HEK293 (cell line): ENCODE measurements at regions not wholly inside any gene's neighbourhood (a gene's known extent, or its start where the extent isn't known, plus 50 kb on each side); places are given as distances from the start of the nearest gene placed in this dataset.

Source experiments
- CTCF ChIA-PET: fragments of 350-600 bp; formaldehyde crosslinking; extraction: SDS; loops from one replicate; lab custom pipeline; 2021; ENCODE audit warnings: antibody characterized with exemption; lab: Yijun Ruan, JAX
- POLR2A ChIA-PET: fragments of 300-600 bp; formaldehyde crosslinking; extraction: SDS; loops from one replicate; lab custom pipeline; 2020; ENCODE audit warnings: antibody characterized with exemption, inconsistent platforms; lab: Yijun Ruan, JAX
- H3K27ac ChIP-seq: fragments of 200-500 bp; sonication (Bioruptor generic); 2 replicates; pipeline ENCODE4 v1.5.1; 2014; ENCODE audit warnings: low read depth, low read length, control low read depth, inconsistent platforms; ENCODE audit errors: extremely low read depth
- H3K36me3 ChIP-seq, 2 experiments: fragments of 200-500 bp in 1 of 2; sonication (Bioruptor generic) in 1 of 2; 1 replicate in 1 of 2; 2 replicates in 1 of 2; pipeline ENCODE4 v1.5.1; 2014 to 2017; ENCODE audit warnings: inconsistent platforms in 2 of 2, low read length in 2 of 2; ENCODE audit not compliant: control insufficient read depth in 2 of 2, insufficient read depth in 1 of 2
- H3K4me1 ChIP-seq: fragments of 200-500 bp; sonication (Bioruptor generic); 2 replicates; pipeline ENCODE4 v1.5.1; 2014; ENCODE audit warnings: mild to moderate bottlenecking, low read length, inconsistent platforms; ENCODE audit not compliant: control insufficient read depth, insufficient read depth
- H3K4me3 ChIP-seq: 2 replicates; pipeline ENCODE4 v1.5.1; 2011; ENCODE audit warnings: low read depth, mild to moderate bottlenecking, control low read depth, low read length, moderate library complexity
- H3K9me3 ChIP-seq: fragments of 200-500 bp; sonication (Bioruptor generic); 2 replicates; pipeline ENCODE4 v1.5.1; 2014; ENCODE audit warnings: low read depth, low read length, inconsistent platforms; ENCODE audit not compliant: control insufficient read depth, insufficient read depth
- BCL11B ChIP-seq: fragments of 450-650 bp; formaldehyde crosslinking; IDR thresholded peaks from 2 replicates; pipeline ENCODE4 v1.5.1; 2016; ENCODE audit warnings: low read depth, missing biosample characterization, missing genetic modification characterization
- HOXC10 ChIP-seq: sonication (generic); formaldehyde crosslinking; IDR thresholded peaks from 2 replicates; pipeline ENCODE4 v1.8.1; 2023; ENCODE audit warnings: mild to moderate bottlenecking, missing genetic modification reagents
- SALL2 ChIP-seq: fragments of 450-650 bp; formaldehyde crosslinking; IDR thresholded peaks from 2 replicates; pipeline ENCODE4 v1.5.0; 2017; ENCODE audit warnings: missing biosample characterization, mild to moderate bottlenecking, missing genetic modification characterization, borderline replicate concordance
- SCRT2 ChIP-seq: fragments of 450-650 bp; formaldehyde crosslinking; IDR thresholded peaks from 2 replicates; pipeline ENCODE4 v1.5.1; 2016; ENCODE audit warnings: missing biosample characterization, missing genetic modification characterization
- SETDB1 ChIP-seq: IDR thresholded peaks from one replicate; pipeline ENCODE4 v1.6.1; 2017; ENCODE audit warnings: mild to moderate bottlenecking, low read length, moderate library complexity, mixed read lengths; ENCODE audit not compliant: insufficient read length
- ZBTB17 ChIP-seq: fragments of 450-650 bp; formaldehyde crosslinking; IDR thresholded peaks from 2 replicates; pipeline ENCODE4 v1.5.1; 2016; ENCODE audit warnings: missing biosample characterization, missing genetic modification characterization
- ZBTB20 ChIP-seq: fragments of 450-650 bp; formaldehyde crosslinking; IDR thresholded peaks from 2 replicates; pipeline ENCODE4 v1.5.1; 2016; ENCODE audit warnings: missing biosample characterization, missing genetic modification characterization
- ZFP69B ChIP-seq: fragments of 450-650 bp; formaldehyde crosslinking; IDR thresholded peaks from 2 replicates; pipeline ENCODE4 v1.5.1; 2016; ENCODE audit warnings: missing biosample characterization, missing genetic modification characterization
- ZNF169 ChIP-seq: fragments of 450-650 bp; formaldehyde crosslinking; IDR thresholded peaks from 2 replicates; pipeline ENCODE4 v1.5.1; 2016; ENCODE audit warnings: missing biosample characterization, missing genetic modification characterization
- ZNF19 ChIP-seq: fragments of 450-650 bp; formaldehyde crosslinking; IDR thresholded peaks from 2 replicates; pipeline ENCODE4; 2016; ENCODE audit warnings: missing biosample characterization, missing genetic modification characterization, low read depth
- ZNF239 ChIP-seq: fragments of 450-650 bp; formaldehyde crosslinking; IDR thresholded peaks from 2 replicates; pipeline ENCODE4 v1.5.1; 2016; ENCODE audit warnings: missing biosample characterization, missing genetic modification characterization
- ZNF302 ChIP-seq: fragments of 450-650 bp; formaldehyde crosslinking; IDR thresholded peaks from 2 replicates; pipeline ENCODE4 v1.5.1; 2016; ENCODE audit warnings: missing biosample characterization, missing genetic modification characterization, low read depth
- ZNF404 ChIP-seq: fragments of 450-650 bp; formaldehyde crosslinking; IDR thresholded peaks from 2 replicates; pipeline ENCODE4 v1.5.1; 2017; ENCODE audit warnings: missing biosample characterization, missing genetic modification characterization
- ZNF48 ChIP-seq: fragments of 450-650 bp; formaldehyde crosslinking; IDR thresholded peaks from 2 replicates; pipeline ENCODE4 v1.5.1; 2016; ENCODE audit warnings: missing biosample characterization, missing genetic modification characterization
- ZNF792 ChIP-seq: fragments of 450-650 bp; formaldehyde crosslinking; IDR thresholded peaks from 2 replicates; pipeline ENCODE4 v1.5.1; 2016; ENCODE audit warnings: missing biosample characterization, missing genetic modification characterization
- TF ChIP-seq, protein P1 (sequence below): fragments of 450-650 bp; formaldehyde crosslinking; IDR thresholded peaks from 2 replicates; pipeline ENCODE4 v1.5.1; 2016; ENCODE audit warnings: missing biosample characterization, missing genetic modification characterization, low read depth
- TF ChIP-seq, protein P2 (sequence below): fragments of 450-650 bp; formaldehyde crosslinking; IDR thresholded peaks from 2 replicates; pipeline ENCODE4 v1.5.1; 2017; ENCODE audit warnings: missing biosample characterization, missing genetic modification characterization
- TF ChIP-seq, protein P3 (sequence below): fragments of 450-650 bp; formaldehyde crosslinking; IDR thresholded peaks from 2 replicates; pipeline ENCODE4 v1.5.1; 2016; ENCODE audit warnings: missing biosample characterization, missing genetic modification characterization

DNA sequence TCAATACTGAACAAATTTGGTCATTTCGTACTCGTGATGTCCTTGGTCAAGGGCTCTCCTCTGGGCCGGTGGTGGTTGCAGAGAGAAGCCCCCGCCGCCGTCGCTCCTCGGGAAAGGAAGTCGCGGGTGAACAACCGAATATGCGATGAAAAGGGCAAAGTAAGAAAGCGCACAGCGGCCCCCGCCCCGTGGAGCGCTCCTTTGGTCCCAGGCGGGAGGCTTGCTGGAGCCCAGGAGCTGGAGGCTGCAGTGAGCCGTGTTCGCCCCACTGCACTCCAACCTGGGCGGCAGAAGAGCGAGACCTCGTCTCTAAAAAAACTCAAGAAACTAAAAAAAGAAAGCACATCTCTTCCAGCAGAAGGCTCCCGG lies 108.4 kb upstream of the LARP1 start:
- no peaks in the 10 kb centered on the region for H3K9me3 ChIP-seq
- ChIA-PET CTCF (interaction anchor here (0.6 to 0.9 kb wide), 4 partner anchors 10 to 357 kb away, joined by 3 to 4 read pairs (median 3); no protein-coding TSS in a partner anchor), POLR2A (no interaction called here)
- no peak overlapping the region for H3K4me3 ChIP-seq
- no peaks in the 10 kb centered on the region; the same call in 1 of the 2 replicates for H3K4me1 ChIP-seq
- H3K27ac ChIP-seq = no peak overlapping the region
- H3K36me3 ChIP-seq = no peaks in the 10 kb centered on the region
- TF ChIP-seq, protein P1, sequence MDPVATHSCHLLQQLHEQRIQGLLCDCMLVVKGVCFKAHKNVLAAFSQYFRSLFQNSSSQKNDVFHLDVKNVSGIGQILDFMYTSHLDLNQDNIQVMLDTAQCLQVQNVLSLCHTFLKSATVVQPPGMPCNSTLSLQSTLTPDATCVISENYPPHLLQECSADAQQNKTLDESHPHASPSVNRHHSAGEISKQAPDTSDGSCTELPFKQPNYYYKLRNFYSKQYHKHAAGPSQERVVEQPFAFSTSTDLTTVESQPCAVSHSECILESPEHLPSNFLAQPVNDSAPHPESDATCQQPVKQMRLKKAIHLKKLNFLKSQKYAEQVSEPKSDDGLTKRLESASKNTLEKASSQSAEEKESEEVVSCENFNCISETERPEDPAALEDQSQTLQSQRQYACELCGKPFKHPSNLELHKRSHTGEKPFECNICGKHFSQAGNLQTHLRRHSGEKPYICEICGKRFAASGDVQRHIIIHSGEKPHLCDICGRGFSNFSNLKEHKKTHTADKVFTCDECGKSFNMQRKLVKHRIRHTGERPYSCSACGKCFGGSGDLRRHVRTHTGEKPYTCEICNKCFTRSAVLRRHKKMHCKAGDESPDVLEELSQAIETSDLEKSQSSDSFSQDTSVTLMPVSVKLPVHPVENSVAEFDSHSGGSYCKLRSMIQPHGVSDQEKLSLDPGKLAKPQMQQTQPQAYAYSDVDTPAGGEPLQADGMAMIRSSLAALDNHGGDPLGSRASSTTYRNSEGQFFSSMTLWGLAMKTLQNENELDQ (tag by site-specific recombination) = no peak
- TF ChIP-seq ZNF169 (tag by site-specific recombination) = no peak
- TF ChIP-seq HOXC10 = no peak
- TF ChIP-seq ZNF792 (tag by site-specific recombination) = no peak
- TF ChIP-seq SALL2 (tag by site-specific recombination) = no peak
- TF ChIP-seq, protein P2, sequence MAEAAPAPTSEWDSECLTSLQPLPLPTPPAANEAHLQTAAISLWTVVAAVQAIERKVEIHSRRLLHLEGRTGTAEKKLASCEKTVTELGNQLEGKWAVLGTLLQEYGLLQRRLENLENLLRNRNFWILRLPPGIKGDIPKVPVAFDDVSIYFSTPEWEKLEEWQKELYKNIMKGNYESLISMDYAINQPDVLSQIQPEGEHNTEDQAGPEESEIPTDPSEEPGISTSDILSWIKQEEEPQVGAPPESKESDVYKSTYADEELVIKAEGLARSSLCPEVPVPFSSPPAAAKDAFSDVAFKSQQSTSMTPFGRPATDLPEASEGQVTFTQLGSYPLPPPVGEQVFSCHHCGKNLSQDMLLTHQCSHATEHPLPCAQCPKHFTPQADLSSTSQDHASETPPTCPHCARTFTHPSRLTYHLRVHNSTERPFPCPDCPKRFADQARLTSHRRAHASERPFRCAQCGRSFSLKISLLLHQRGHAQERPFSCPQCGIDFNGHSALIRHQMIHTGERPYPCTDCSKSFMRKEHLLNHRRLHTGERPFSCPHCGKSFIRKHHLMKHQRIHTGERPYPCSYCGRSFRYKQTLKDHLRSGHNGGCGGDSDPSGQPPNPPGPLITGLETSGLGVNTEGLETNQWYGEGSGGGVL (tag by site-specific recombination) = no peak
- TF ChIP-seq ZBTB20 (tag by site-specific recombination) = no peak
- TF ChIP-seq SCRT2 (tag by site-specific recombination) = no peak
- no peak for TF ChIP-seq ZNF404 (tag by site-specific recombination)
- no peak for TF ChIP-seq ZFP69B (tag by site-specific recombination)
- no peak for TF ChIP-seq ZNF48
- TF ChIP-seq SETDB1 = no peak
- no peak for TF ChIP-seq ZNF19 (tag by site-specific recombination)
- no peak for TF ChIP-seq ZNF302 (tag by site-specific recombination)
- TF ChIP-seq ZNF239 (tag by site-specific recombination) = no peak

DNA sequence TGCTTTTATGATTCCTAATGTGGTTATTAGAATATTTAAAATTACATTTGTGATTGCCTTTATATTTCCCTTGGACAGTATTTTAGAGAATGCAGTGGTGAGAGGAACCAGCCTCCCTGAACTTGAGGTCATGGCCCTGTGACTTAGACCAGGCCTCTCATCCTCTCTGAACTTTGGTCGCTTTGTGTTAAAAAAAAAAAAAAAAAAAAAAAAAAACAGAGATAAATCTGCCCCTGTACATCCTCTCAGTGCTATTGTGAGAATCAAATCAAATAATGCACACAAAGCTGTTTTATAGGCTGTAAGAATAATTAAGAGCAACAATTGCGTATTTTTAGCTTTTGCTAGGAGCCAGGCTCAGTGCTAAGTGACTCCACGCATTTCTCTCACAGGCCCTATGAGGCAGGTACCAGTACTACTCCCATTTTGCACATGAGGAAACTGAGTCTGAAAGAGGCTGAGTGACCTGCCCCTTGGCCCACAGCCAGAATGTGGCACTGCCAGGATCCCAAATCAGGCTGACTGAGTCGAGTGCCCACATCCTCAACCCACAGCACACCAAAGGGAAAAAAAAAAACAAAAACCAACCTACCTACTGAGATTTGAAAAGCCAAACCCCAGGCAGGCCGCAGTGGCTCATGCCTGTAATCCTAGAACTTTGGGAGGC lies 110.3 kb upstream of the LARP1 start:
- POLR2A ChIA-PET = no interaction called here

More for the DNA sequence above, 110.3 kb upstream of the LARP1 start:
- TF ChIP-seq ZBTB17 = peak; percentile 82
- TF ChIP-seq, protein P3, sequence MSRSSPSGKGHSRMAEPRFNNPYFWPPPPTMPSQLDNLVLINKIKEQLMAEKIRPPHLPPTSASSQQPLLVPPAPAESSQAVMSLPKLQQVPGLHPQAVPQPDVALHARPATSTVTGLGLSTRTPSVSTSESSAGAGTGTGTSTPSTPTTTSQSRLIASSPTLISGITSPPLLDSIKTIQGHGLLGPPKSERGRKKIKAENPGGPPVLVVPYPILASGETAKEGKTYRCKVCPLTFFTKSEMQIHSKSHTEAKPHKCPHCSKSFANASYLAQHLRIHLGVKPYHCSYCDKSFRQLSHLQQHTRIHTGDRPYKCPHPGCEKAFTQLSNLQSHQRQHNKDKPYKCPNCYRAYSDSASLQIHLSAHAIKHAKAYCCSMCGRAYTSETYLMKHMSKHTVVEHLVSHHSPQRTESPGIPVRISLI (tag by site-specific recombination) = peak; percentile 43; the same call in 1 of the 2 replicates
- TF ChIP-seq BCL11B = no peak
- H3K9me3 ChIP-seq = no peaks in the 10 kb centered on the region
- H3K4me1 ChIP-seq = no peaks in the 10 kb centered on the region; the same call in 1 of the 2 replicates
- no peak overlapping the region for H3K27ac ChIP-seq
- no peaks in the 10 kb centered on the region for H3K36me3 ChIP-seq
- CTCF ChIA-PET = interaction anchor here (0.5 to 0.8 kb wide), 4 partner anchors 167 to 378 kb away, joined by 3 to 4 read pairs (median 3); no protein-coding TSS in a partner anchor
- H3K4me3 ChIP-seq = no peak overlapping the region
